A549 (cell line): ENCODE measurements at regions not wholly inside any gene's neighbourhood (a gene's known extent, or its start where the extent isn't known, plus 50 kb on each side); places are given as distances from the start of the nearest gene placed in this dataset.

ENCODE experiments used
- ATAC-seq, 2 experiments: fragments of 200-7000 bp in 1 of 2; fragments of >200 bp in 1 of 2; cut with Nextera tagmentation in 1 of 2; cut with Tn5 transposase in 1 of 2; 3 replicates each; pipeline versions ENCODE4 v1.8.0 to v1.9.1; 2018 to 2020; ENCODE audit warnings: mild to moderate bottlenecking in 1 of 2, moderate library complexity in 1 of 2
- CTCF ChIA-PET: fragments of 300-600 bp; sonication (Branson Sonifier 250); formaldehyde crosslinking; extraction: SDS; loops from one replicate; lab custom pipeline; 2021; ENCODE audit warnings: antibody characterized with exemption, inconsistent platforms; lab: Yijun Ruan, JAX
- POLR2A ChIA-PET: fragments of 350-600 bp; formaldehyde crosslinking; extraction: SDS; loops from one replicate; lab custom pipeline; 2021; ENCODE audit warnings: antibody characterized with exemption, inconsistent platforms; lab: Yijun Ruan, JAX
- DNase-seq, 2 experiments: peaks; one replicate each; pipeline versions ENCODE4 v3.0.0 to v3.0.0-alpha.2; 2011 to 2016; ENCODE audit warnings: low read depth in 1 of 2, low spot score in 1 of 2
- FAIRE-seq: peaks from 2 replicates; lab custom pipeline; 2011; peaks lifted over from hg19 to GRCh38; lab: Jason Lieb, UNC
- H3K27ac ChIP-seq, 2 experiments: fragments of >200 bp; sonication (Bioruptor Twin); formaldehyde crosslinking; 3 replicates each; pipeline ENCODE4 v1.5.1; 2016 to 2017
- H3K4me1 ChIP-seq: fragments of >200 bp; sonication (Bioruptor Twin); formaldehyde crosslinking; 3 replicates; pipeline ENCODE4 v1.6.1; 2016
- H3K4me2 ChIP-seq: fragments of >200 bp; sonication (Bioruptor Twin); formaldehyde crosslinking; 3 replicates; pipeline ENCODE4 v1.6.1; 2016
- H3K4me3 ChIP-seq: fragments of >200 bp; sonication (Bioruptor Twin); formaldehyde crosslinking; 3 replicates; pipeline ENCODE4 v1.5.1; 2016
- H3K9me3 ChIP-seq: fragments of >200 bp; sonication (Bioruptor Twin); formaldehyde crosslinking; 3 replicates; pipeline ENCODE4 v1.6.1; 2016
- BCL3 ChIP-seq: fragments of >200 bp; sonication (Bioruptor Twin); formaldehyde crosslinking; IDR thresholded peaks from 3 replicates; pipeline ENCODE4 v1.6.1; 2016
- BHLHE40 ChIP-seq: IDR thresholded peaks from 2 replicates; pipeline ENCODE4 v1.6.1; 2012; ENCODE audit warnings: low read depth, low read length, inconsistent platforms
- CEBPB ChIP-seq, 2 experiments: fragments of >200 bp in 1 of 2; sonication (Bioruptor Twin) in 1 of 2; formaldehyde crosslinking in 1 of 2; IDR thresholded peaks; 2 replicates each; pipeline ENCODE4 v1.6.1; 2012 to 2016
- CHD4 ChIP-seq: fragments of 200-600 bp; sonication (generic); IDR thresholded peaks from 2 replicates; pipeline ENCODE4 v1.6.1; 2016; ENCODE audit warnings: antibody characterized with exemption, mild to moderate bottlenecking, borderline replicate concordance
- E2F6 ChIP-seq: IDR thresholded peaks from 2 replicates; pipeline ENCODE4 v1.6.1; 2012; ENCODE audit warnings: low read depth, borderline replicate concordance
- EP300 ChIP-seq, 2 experiments: fragments of >200 bp; sonication (Bioruptor Twin); formaldehyde crosslinking; IDR thresholded peaks; 2 replicates in 1 of 2; 3 replicates in 1 of 2; pipeline ENCODE4 v1.6.1; 2016 to 2017
- FOSB ChIP-seq: fragments of 250-450 bp; sonication (Bioruptor Pico); IDR thresholded peaks from 2 replicates; pipeline ENCODE4 v1.5.0; 2020; ENCODE audit warnings: mild to moderate bottlenecking, moderate library complexity
- FOSL2 ChIP-seq, 2 experiments: fragments of 450-650 bp in 1 of 2; fragments of >200 bp in 1 of 2; sonication (Bioruptor Twin) in 1 of 2; formaldehyde crosslinking; IDR thresholded peaks; 2 replicates each; pipeline versions ENCODE4 v1.5.0 to v1.6.1; 2016 to 2020; ENCODE audit warnings: mild to moderate bottlenecking in 1 of 2, moderate library complexity in 1 of 2
- HMGXB4 ChIP-seq: fragments of 250-450 bp; sonication (Bioruptor Pico); IDR thresholded peaks from 2 replicates; pipeline ENCODE4 v1.5.0; 2021; ENCODE audit warnings: mild to moderate bottlenecking, moderate library complexity, borderline replicate concordance
- HOXA7 ChIP-seq: fragments of 250-450 bp; sonication (Bioruptor Pico); IDR thresholded peaks from 2 replicates; pipeline ENCODE4 v1.5.0; 2020; ENCODE audit warnings: mild to moderate bottlenecking, moderate library complexity
- KDM1A ChIP-seq: fragments of 200-600 bp; sonication (generic); IDR thresholded peaks from 2 replicates; pipeline ENCODE4 v1.6.1; 2016; ENCODE audit warnings: low read depth, mild to moderate bottlenecking
- MAX ChIP-seq: IDR thresholded peaks from 2 replicates; pipeline ENCODE4 v1.6.1; 2012
- NFE2L2 ChIP-seq: fragments of 150-350 bp; conservative IDR thresholded peaks from 2 replicates; pipeline ENCODE4 v1.6.1; 2014; ENCODE audit warnings: low read length
- POLR2A ChIP-seq: IDR thresholded peaks from 2 replicates; pipeline ENCODE4 v1.6.1; 2012; ENCODE audit warnings: mild to moderate bottlenecking, low read length
- POLR2AphosphoS2 ChIP-seq: conservative IDR thresholded peaks from 2 replicates; pipeline ENCODE4 v1.6.1; 2012; ENCODE audit warnings: low read length, improper control_type of control experiment, inconsistent platforms
- REST ChIP-seq: fragments of 200-600 bp; sonication (generic); IDR thresholded peaks from 2 replicates; pipeline ENCODE4 v1.6.1; 2016; ENCODE audit warnings: antibody characterized with exemption, mild to moderate bottlenecking, moderate library complexity
- RFX5 ChIP-seq: fragments of 450-650 bp; IDR thresholded peaks from 2 replicates; pipeline ENCODE4 v1.7.1; 2014; ENCODE audit warnings: antibody characterized with exemption, mild to moderate bottlenecking, moderate library complexity
- SMC3 ChIP-seq: fragments of >200 bp; sonication (Bioruptor Twin); formaldehyde crosslinking; IDR thresholded peaks from 3 replicates; pipeline ENCODE4 v1.6.1; 2018; ENCODE audit warnings: inconsistent platforms
- TP53 ChIP-seq: fragments of 250-450 bp; sonication (Bioruptor Pico); IDR thresholded peaks from 2 replicates; pipeline ENCODE4 v1.5.0; 2021; ENCODE audit warnings: mild to moderate bottlenecking, moderate library complexity
- USF2 ChIP-seq: fragments of 450-650 bp; IDR thresholded peaks from 2 replicates; pipeline ENCODE4 v1.6.1; 2014; ENCODE audit warnings: antibody characterized with exemption
- ZC3H11A ChIP-seq: fragments of 450-650 bp; IDR thresholded peaks from 2 replicates; pipeline ENCODE4 v1.6.1; 2014; ENCODE audit warnings: antibody characterized with exemption, mild to moderate bottlenecking
- ZNF302 ChIP-seq: fragments of 250-450 bp; sonication (Bioruptor Pico); IDR thresholded peaks from 2 replicates; pipeline ENCODE4 v1.9.0; 2021; ENCODE audit warnings: inconsistent platforms, mild to moderate bottlenecking, moderate library complexity
- WGBS: methylation state at CpG from one replicate; pipeline ENCODE4 v1.1.6; 2017; ENCODE audit errors: missing lambda C conversion rate; 5-methylcytosine and 5-hydroxymethylcytosine counted together

GRCh38 chr11:120031156-120031555, 106.8 kb downstream of the TRIM29 start (continued):
- TF ChIP-seq BCL3 (no peak), EP300 (IDR thresholded peaks at IDR 0.05) (no peak), NFE2L2 (no peak), BHLHE40 (no peak), FOSB (no peak)

GRCh38 chr11:120030411-120030810, 107.5 kb downstream of the TRIM29 start:
- Histone ChIP-seq H3K9me3 (no peaks in the 10 kb centered on the region), H3K27ac (no peak overlapping the region), H3K4me2 (no peak overlapping the region), H3K4me1 (no peaks in the 10 kb centered on the region), H3K4me3 (no peak overlapping the region)
- ATAC-seq (no peak), FAIRE-seq (no peak), DNase-seq (no peak)
- WGBS: 30% methylated on average over 2 of the region's 4 CpGs
- CTCF ChIA-PET: interaction anchor here (1.3 kb wide), 1 partner anchor 16 kb away, joined by 3 read pairs; no protein-coding TSS in a partner anchor
- TF ChIP-seq ZNF302 (CRISPR knock-in tag) (no peak), POLR2A (no peak), EP300 (IDR thresholded peaks at IDR 0.05) (no peak), TP53 (CRISPR knock-in tag) (no peak), CEBPB (IDR thresholded peaks at IDR 0.05) (no peak), REST (no peak), CHD4 (no peak), HOXA7 (CRISPR knock-in tag) (no peak), SMC3 (no peak), FOSL2 (IDR thresholded peaks at IDR 0.05) (no peak), FOSL2 (CRISPR knock-in tag; IDR thresholded peaks at IDR 0.05) (no peak), USF2 (no peak), ZC3H11A (no peak), RFX5 (no peak), HMGXB4 (CRISPR knock-in tag) (no peak)
- POLR2A ChIA-PET: no interaction called here

- no peak overlapping the region for H3K27ac ChIP-seq
- H3K4me2 ChIP-seq: no peak overlapping the region
- ChIA-PET CTCF (no interaction called here), POLR2A (no interaction called here)
- no peak for FAIRE-seq
- H3K9me3 ChIP-seq: no peaks in the 10 kb centered on the region
- H3K4me3 ChIP-seq: no peak overlapping the region
- ATAC-seq: no peak
- WGBS: 43% methylated on average over 4 of the region's 4 CpGs
- no peak for DNase-seq
- no peaks in the 10 kb centered on the region for H3K4me1 ChIP-seq
- TF ChIP-seq E2F6: no peak
- TF ChIP-seq POLR2AphosphoS2: no peak
- no peak for TF ChIP-seq MAX
- no peak for TF ChIP-seq REST
- TF ChIP-seq KDM1A: no peak
- no peak for TF ChIP-seq BCL3
Measured at GRCh38 chr11:120029321-120029720, 108.6 kb downstream of the TRIM29 start.
